ENCODE measurements at regions not wholly inside any gene's neighbourhood (a gene's known extent, or its start where the extent isn't known, plus 50 kb on each side); places are given as distances from the start of the nearest gene placed in this dataset.

GRCh38 chr1:198003468-198003867 lies 86.3 kb downstream of the LHX9 start:
- Histone ChIP-seq H3K4me1 (ENCODE audit: control insufficient read depth, low read length) (no peaks in the 10 kb centered on the region), H3K4me2 (ENCODE audit: low read length) (no peak overlapping the region), H3K36me3 (ENCODE audit: control insufficient read depth, low read length) (no peaks in the 10 kb centered on the region), H3F3A (ENCODE audit: control insufficient read depth, insufficient read depth) (no peaks in the 10 kb centered on the region), H4K20me1 (ENCODE audit: control insufficient read depth, insufficient read depth, low read depth, low read length) (no peaks in the 10 kb centered on the region), H3K27ac (ENCODE audit: low read depth, low read length) (no peak overlapping the region), H3K27me3 (ENCODE audit: control insufficient read depth, low read length) (no peaks in the 10 kb centered on the region), H3K79me2 (ENCODE audit: control insufficient read depth, low read length) (no peaks in the 10 kb centered on the region), H3K9me2 (replicated peaks; ENCODE audit: control insufficient read depth, low read length) (no peaks in the 10 kb centered on the region), H3K9me3 (ENCODE audit: control insufficient read depth, insufficient read depth, low read length) (no peaks in the 10 kb centered on the region), H3K4me3 (ENCODE audit: low read length) (no peak overlapping the region)
- no peak for TF ChIP-seq EZH2phosphoT487 (IDR thresholded peaks at IDR 0.05; ENCODE audit: borderline replicate concordance, low read length)
- TF ChIP-seq CTCF (IDR thresholded peaks at IDR 0.05; ENCODE audit: low read depth, low read length, poor library complexity, severe bottlenecking), result no peak

DNA sequence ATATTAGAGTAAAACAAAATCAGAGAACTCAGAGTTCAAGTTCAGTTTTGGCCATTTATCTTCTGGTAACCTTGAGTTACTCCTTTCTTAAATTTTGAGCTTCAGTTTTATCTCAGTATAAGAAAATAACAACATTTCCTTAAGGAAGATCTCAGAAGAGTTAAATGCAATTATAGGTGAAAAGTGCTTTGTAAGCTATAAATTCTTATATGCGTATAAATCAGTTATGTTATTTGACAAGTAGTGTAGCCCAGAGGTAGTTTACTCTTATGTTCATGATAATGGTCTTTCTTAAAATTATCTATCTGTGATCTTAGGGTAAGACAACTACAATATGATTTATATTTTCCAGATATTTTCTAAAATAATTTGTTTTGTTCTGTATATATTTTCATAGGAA lies 89.8 kb downstream of the LHX9 start:
- no peaks in the 10 kb centered on the region for H3F3A ChIP-seq (ENCODE audit: control insufficient read depth, insufficient read depth)
- TF ChIP-seq CTCF (IDR thresholded peaks at IDR 0.05; ENCODE audit: low read depth, low read length, poor library complexity, severe bottlenecking) (no peak), EZH2phosphoT487 (IDR thresholded peaks at IDR 0.05; ENCODE audit: borderline replicate concordance, low read length) (no peak)
- no peaks in the 10 kb centered on the region for H4K20me1 ChIP-seq (ENCODE audit: control insufficient read depth, insufficient read depth, low read depth, low read length)
- H3K4me3 ChIP-seq (ENCODE audit: low read length), result no peak overlapping the region
- peaks cover 9% of the 10 kb centered on the region; the same call in 1 of the 2 replicates for H3K9me3 ChIP-seq (ENCODE audit: control insufficient read depth, insufficient read depth, low read length)
- H3K36me3 ChIP-seq (ENCODE audit: control insufficient read depth, low read length), result no peaks in the 10 kb centered on the region
- H3K9me2 ChIP-seq (replicated peaks; ENCODE audit: control insufficient read depth, low read length), result no peaks in the 10 kb centered on the region
- H3K27ac ChIP-seq (ENCODE audit: low read depth, low read length), result no peak overlapping the region
- H3K4me1 ChIP-seq (ENCODE audit: control insufficient read depth, low read length), result no peaks in the 10 kb centered on the region
- no peaks in the 10 kb centered on the region for H3K27me3 ChIP-seq (ENCODE audit: control insufficient read depth, low read length)
- H3K79me2 ChIP-seq (ENCODE audit: control insufficient read depth, low read length), result no peaks in the 10 kb centered on the region
- no peak overlapping the region for H3K4me2 ChIP-seq (ENCODE audit: low read length)

DNA sequence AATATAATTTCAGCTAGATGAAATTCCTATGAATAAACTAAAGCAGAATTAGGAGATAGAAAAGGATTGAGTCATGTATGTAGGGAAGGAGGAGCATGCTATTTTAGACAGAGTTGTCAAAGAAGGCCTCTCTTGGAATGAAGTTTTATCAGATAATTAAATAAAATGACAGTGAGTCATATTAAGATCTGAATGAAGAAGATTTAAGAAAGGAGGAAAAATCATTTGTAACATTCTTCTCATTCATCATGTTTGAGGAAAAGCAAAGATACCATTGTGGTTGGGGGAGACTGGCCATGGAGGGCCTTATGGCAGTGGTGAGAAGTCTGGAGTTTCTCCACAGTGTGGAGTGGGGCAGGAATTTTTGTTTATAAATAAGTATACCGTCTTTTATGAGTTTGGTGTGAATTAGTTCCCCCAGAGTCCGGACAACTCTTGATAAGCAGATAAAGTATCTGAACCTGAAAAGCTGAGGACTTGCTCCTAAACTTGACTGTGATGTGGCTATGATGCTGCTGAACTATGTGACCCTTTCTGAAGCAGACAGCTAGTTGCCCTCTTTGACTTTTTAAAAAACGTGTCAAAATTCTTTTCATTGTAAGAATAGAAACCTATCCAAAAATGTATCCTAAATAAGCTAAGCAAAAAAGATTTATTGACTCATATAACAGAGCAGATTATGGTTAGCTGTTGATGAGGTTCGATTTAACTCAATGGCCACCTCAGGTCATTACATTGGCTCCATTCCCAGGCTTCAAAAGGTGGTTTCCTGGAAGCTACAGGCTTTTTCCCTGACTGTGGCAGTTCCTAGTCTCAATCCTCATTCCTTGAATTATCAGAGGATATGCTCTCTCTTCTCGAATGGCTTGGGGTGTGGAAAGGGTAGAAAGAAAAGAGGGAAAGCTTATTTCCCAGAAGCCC lies 90.8 kb downstream of the LHX9 start:
- H3K4me1 ChIP-seq (ENCODE audit: control insufficient read depth, low read length), result no peaks in the 10 kb centered on the region
- no peaks in the 10 kb centered on the region for H3K9me2 ChIP-seq (replicated peaks; ENCODE audit: control insufficient read depth, low read length)
- H3K36me3 ChIP-seq (ENCODE audit: control insufficient read depth, low read length), result no peaks in the 10 kb centered on the region
- H4K20me1 ChIP-seq (ENCODE audit: control insufficient read depth, insufficient read depth, low read depth, low read length), result no peaks in the 10 kb centered on the region
- H3K27me3 ChIP-seq (ENCODE audit: control insufficient read depth, low read length), result no peaks in the 10 kb centered on the region
- TF ChIP-seq EZH2phosphoT487 (IDR thresholded peaks at IDR 0.05; ENCODE audit: borderline replicate concordance, low read length), result no peak
- no peak for TF ChIP-seq CTCF (IDR thresholded peaks at IDR 0.05; ENCODE audit: low read depth, low read length, poor library complexity, severe bottlenecking)
- no peak overlapping the region for H3K4me2 ChIP-seq (ENCODE audit: low read length)
- H3K4me3 ChIP-seq (ENCODE audit: low read length), result no peak overlapping the region
- no peaks in the 10 kb centered on the region for H3F3A ChIP-seq (ENCODE audit: control insufficient read depth, insufficient read depth)
- peaks cover 9% of the 10 kb centered on the region; the same call in 1 of the 2 replicates for H3K9me3 ChIP-seq (ENCODE audit: control insufficient read depth, insufficient read depth, low read length)
- H3K27ac ChIP-seq (ENCODE audit: low read depth, low read length), result no peak overlapping the region
- no peaks in the 10 kb centered on the region for H3K79me2 ChIP-seq (ENCODE audit: control insufficient read depth, low read length)
